ENCODE measurements at regions not wholly inside any gene's neighbourhood (a gene's known extent, or its start where the extent isn't known, plus 50 kb on each side); places are given as distances from the start of the nearest gene placed in this dataset.

DNA sequence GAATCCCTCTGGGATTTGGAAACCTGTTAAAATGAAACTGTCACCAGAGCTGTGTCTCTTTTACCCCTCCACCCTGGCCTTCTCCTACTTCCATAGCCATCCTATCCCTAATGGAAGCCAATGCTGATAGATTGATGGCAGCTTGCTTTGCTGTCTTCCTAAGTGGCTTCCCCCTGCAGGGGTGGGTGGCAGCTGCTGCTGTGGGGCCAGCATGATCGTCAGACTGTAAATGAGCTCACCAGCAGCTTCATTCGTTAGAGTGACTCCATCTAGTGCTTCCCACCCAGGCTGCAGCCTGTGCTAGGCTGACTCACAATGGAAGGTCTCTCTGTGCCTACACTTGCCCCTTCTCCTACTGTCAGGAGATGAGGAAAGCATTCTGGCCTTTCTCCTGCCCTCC lies 311.0 kb downstream of the BUD13 start:
- no peaks in the 10 kb centered on the region for H3K4me1 Mint-ChIP-seq
- peaks cover 7% of the 10 kb centered on the region for H3K27me3 Mint-ChIP-seq
- H3K9me3 Mint-ChIP-seq = no peaks in the 10 kb centered on the region
- H3K27ac Mint-ChIP-seq = no peak overlapping the region
- no peak overlapping the region for H3K4me3 Mint-ChIP-seq
- H3K36me3 Mint-ChIP-seq = no peaks in the 10 kb centered on the region

DNA sequence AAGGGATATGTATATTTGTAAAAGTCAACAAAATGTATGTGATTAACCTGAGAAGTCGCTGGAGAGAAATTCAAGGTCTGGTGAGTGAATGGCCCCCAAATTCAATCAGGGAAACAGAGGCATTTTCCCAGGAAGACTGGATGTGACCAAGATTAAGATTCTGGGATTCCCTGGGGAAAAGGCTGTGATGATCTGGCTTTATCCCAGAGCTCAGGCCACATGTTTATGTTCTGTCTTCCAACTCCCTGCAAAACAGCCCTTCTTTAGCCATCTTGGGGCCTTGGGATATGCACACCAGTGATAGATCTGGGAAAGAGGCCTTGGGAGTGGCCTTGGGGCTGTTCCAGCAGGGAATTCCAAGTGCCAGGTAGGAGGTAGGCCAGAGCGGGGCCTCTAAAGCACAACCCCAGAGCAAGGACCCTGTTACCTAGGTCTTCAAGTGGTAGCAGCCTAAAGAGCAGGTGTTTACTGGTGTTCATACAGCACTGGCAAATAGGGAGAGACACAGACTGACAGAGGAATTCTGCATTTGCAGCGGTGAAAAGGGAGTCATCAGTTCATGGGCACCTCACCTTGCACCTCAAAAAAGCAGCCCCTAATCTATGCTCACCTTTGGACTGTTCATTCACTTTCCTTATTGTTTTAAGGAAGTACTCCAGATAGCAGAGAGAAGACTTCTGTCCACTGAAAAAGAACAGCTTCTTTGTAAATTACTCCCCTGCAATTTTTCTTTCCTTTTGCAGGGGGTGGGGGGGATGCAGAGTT lies 312.4 kb downstream of the BUD13 start:
- Mint-ChIP-seq H3K27ac (no peak overlapping the region), H3K4me1 (no peaks in the 10 kb centered on the region), H3K36me3 (no peaks in the 10 kb centered on the region), H3K27me3 (peaks cover 7% of the 10 kb centered on the region), H3K4me3 (no peak overlapping the region), H3K9me3 (no peaks in the 10 kb centered on the region)

DNA sequence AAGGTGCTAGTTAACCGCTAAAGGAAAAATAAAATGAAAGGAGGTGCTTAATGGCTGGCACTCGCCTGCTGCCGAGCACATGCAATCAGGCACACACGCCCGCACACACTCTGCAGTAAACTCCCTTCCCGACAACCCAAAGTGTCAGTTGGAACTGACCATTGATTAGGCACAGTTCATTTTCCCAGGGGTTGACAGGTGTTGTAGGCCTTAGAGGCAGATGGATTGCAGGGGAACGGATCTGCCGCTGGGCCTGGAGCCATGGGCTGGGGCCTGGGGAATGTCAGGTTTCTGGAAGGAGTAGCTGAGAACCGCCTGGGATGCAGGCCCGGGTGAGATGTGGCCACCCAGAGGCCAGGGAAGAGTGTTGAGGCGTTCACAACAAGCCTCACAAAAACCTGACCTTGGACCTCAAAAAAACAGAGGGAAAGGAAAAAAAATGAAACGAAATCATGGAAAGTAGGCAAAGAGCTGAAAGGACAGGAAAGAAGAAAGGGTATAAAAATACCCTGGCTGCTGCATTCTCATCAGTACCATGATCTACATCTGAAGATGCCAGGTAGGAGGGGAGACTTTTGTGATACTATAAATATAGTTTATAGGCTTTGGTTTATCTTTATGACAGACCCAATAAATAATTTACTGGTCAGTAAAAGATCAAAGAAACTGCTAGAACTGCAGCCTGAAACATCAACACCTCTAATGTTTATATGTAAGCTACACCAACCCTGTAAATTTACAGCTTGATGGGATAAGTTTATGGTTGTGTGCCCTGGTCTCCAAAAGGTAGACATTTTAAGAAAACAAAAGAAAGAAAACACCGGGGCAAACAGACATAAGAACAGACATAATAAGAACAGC lies 313.4 kb downstream of the BUD13 start:
- Mint-ChIP-seq H3K36me3 (no peaks in the 10 kb centered on the region), H3K4me1 (no peaks in the 10 kb centered on the region), H3K9me3 (no peaks in the 10 kb centered on the region), H3K27ac (no peak overlapping the region), H3K27me3 (peaks cover 7% of the 10 kb centered on the region), H3K4me3 (no peak overlapping the region)

DNA sequence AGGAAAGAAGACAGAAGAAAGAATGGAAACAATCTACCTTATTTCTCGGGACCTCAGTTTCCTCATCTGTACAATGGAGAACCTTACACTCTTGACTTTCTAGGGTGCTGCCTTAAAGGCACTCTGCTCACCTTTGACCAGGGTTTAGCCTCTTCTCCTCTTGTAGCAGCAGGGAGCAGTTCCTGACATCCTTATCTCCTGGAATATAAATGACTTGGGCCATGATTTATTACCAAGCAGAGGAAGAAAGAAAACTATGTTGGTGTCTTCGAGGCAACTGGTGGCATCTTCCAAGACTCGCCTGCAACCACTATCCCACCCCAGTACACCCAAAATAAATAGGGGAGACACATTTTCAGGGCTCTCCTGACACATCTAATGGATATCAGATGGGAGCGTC lies 314.2 kb downstream of the BUD13 start:
- no peaks in the 10 kb centered on the region for H3K36me3 Mint-ChIP-seq
- H3K4me1 Mint-ChIP-seq = no peaks in the 10 kb centered on the region
- H3K9me3 Mint-ChIP-seq = no peaks in the 10 kb centered on the region
- H3K27me3 Mint-ChIP-seq = peaks cover 7% of the 10 kb centered on the region
- H3K27ac Mint-ChIP-seq = no peak overlapping the region
- H3K4me3 Mint-ChIP-seq = no peak overlapping the region

DNA sequence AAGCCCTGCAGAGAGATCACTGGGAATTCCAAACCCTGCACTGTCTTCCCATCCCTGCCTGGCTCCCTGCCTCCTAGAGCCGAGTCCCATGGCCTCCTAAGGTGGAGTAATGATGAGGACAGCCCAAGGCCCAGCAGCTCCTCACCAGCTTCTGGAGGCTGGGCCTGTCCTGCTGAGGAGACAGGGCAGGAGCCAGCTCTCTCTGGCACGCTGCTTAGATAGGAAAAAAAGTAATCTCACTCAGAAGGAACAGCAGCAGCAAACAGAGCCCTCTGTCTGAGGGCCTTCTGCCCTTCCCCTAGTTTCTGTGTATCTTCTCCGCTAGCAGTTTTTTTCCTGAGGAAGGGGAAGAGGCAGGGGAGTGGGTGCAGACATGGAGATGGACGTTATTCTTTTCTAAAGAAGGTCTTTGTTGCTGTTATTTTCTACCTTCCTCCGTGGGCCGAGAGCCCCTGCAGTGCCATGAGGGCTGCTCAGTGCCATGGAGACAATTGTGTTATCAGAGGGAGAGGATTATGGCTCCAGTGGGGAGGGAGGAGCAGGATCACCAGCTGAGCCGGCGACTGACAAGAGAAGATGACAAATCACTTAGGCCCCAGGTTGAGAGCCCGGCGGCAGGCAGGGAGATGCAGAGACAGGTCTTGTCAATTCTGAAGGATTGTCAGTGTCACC lies 315.3 kb downstream of the BUD13 start:
- Mint-ChIP-seq H3K27me3 (peaks cover 7% of the 10 kb centered on the region), H3K4me1 (no peaks in the 10 kb centered on the region), H3K36me3 (no peaks in the 10 kb centered on the region), H3K27ac (no peak overlapping the region), H3K9me3 (no peaks in the 10 kb centered on the region), H3K4me3 (no peak overlapping the region)

DNA sequence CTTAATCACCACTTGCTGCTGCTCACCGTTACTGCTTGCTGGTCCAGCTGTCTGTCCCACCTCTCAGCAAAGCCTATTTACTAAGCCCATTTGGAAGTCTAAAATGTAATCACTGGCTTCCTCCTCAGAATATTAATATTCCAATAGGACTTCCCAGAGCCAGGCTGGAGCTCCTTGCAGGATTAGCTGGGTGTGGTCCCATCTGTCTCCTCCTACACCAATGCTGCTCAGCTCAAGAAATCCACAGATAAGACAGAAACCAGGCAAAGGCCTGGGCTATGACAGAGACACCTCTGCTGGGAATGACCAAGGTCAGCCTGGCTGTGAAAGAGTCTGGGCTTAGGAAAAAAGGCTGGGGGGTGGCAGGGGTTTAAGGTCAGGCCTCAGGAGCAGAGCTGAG lies 317.8 kb downstream of the BUD13 start:
- H3K36me3 Mint-ChIP-seq = no peaks in the 10 kb centered on the region
- no peak overlapping the region for H3K4me3 Mint-ChIP-seq
- no peaks in the 10 kb centered on the region for H3K4me1 Mint-ChIP-seq
- no peak overlapping the region for H3K27ac Mint-ChIP-seq
- peaks cover 7% of the 10 kb centered on the region for H3K27me3 Mint-ChIP-seq
- peaks cover 7% of the 10 kb centered on the region for H3K9me3 Mint-ChIP-seq

DNA sequence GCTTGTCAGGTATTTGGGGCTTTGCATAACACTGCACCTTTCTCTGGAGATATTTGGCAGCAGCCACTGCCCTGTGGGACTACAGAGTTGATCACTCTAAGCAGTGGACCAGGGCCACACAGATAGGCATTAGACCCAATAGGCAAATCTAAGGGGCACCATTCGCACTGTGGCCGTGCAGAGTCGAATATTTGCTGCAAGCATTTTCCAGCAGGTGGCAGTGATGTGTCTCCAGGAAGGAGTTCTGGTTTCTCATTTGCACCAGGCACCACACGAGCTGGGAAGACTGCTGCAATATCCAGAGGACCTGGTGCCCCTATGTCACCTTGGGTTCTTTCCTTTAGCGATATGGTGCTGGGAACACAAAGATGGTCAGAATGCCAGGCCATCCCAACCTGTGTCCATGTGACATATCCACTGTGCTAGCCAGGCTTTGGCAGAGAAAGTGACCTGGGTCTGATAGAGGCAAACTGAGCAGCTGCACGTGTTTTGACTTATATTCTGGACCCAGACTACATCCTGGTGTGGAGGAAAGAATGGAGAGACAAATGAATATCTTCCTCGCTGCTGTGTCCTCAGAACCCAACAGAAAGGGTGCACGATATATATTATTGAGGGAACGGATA lies 318.7 kb downstream of the BUD13 start:
- Mint-ChIP-seq H3K9me3 (peaks cover 7% of the 10 kb centered on the region), H3K36me3 (no peaks in the 10 kb centered on the region), H3K4me1 (no peaks in the 10 kb centered on the region), H3K4me3 (no peak overlapping the region), H3K27me3 (peaks cover 9% of the 10 kb centered on the region), H3K27ac (no peak overlapping the region)

DNA sequence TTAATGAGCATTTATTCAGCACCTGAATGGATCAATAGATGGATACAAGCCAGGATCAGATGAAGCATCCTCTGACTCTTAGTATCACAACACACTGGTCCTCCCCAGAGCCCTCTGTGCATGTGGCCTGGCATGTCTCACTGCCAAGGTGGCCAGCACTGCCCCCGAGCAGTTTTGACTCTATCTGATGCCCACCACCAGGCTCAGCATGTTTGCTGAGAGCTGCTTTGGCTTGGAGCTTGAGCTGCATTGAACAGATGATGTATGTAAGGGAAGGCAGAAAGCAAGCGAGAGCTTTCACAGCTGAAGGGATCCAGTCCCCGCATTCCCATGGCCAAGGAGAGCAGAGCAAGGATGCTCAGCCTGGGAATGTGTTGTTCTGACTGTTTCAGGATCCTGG lies 320.3 kb downstream of the BUD13 start:
- Mint-ChIP-seq H3K9me3 (peaks cover 7% of the 10 kb centered on the region), H3K27ac (no peak overlapping the region), H3K27me3 (peaks cover 8% of the 10 kb centered on the region), H3K36me3 (no peaks in the 10 kb centered on the region), H3K4me3 (no peak overlapping the region), H3K4me1 (no peaks in the 10 kb centered on the region)

DNA sequence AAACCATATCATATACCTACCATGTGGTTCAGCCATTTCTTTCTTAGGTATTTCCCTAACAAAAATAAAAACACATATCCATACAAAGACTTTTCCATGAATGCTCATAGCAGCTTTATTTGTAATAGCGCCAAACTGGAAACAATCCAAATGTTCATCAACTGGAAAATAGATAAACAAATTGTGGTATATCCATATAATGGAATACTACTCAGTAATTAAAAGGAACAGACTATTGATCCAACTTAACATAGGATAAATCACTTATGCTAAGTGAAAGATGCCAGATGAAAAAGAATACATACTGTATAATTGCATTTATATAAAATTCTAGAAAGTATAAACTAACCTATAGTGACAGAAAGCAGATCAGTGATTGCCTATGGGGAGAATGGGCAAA lies 323.3 kb downstream of the BUD13 start:
- Mint-ChIP-seq H3K4me1 (no peaks in the 10 kb centered on the region), H3K4me3 (no peak overlapping the region), H3K9me3 (peaks cover 7% of the 10 kb centered on the region), H3K27me3 (peaks cover 15% of the 10 kb centered on the region), H3K36me3 (no peaks in the 10 kb centered on the region), H3K27ac (no peak overlapping the region)

DNA sequence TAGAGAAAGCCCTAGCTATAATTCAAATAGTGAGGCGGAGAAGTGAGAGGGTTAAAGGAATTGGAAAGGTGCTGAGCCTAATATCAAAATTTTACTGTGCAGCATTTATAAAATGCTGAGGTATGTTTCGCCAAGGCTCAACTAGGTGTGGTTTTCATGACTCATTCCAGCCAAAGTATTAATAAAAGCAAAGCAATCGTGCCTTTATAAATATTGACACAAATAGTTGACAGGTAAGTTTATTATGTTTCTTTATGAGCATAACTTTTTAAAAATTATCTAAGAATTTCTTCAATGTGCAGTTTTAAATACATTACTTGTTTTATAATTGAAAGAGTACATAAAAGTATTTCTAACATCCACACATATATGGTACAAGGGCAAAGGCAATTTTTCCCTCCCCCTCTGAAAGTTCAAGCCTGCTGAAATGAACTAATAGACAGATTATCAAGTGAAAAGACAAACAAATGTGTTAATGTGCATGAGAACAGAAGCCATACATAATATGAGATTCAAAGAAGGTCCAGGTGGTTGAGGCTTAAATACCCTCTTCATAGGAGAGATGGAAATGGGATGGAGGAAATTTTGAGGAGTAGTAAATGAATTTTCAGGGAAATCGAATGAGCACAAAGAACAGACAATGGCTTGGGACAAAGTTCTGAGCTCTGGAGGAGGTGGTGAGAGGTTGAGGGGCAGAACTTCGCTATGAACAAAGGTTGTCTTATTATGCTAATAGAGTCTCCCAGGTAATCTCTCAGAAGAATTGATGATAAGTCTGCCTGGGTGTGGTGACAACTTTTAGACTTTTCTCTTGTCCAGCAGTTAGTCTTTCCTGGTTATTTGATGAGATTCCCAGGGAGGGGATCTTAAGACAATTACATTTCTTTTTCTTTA lies 326.5 kb downstream of the BUD13 start:
- Mint-ChIP-seq H3K9me3 (peaks cover 5% of the 10 kb centered on the region), H3K27ac (no peak overlapping the region), H3K27me3 (peaks cover 17% of the 10 kb centered on the region), H3K4me1 (no peaks in the 10 kb centered on the region), H3K4me3 (no peak overlapping the region), H3K36me3 (no peaks in the 10 kb centered on the region)

DNA sequence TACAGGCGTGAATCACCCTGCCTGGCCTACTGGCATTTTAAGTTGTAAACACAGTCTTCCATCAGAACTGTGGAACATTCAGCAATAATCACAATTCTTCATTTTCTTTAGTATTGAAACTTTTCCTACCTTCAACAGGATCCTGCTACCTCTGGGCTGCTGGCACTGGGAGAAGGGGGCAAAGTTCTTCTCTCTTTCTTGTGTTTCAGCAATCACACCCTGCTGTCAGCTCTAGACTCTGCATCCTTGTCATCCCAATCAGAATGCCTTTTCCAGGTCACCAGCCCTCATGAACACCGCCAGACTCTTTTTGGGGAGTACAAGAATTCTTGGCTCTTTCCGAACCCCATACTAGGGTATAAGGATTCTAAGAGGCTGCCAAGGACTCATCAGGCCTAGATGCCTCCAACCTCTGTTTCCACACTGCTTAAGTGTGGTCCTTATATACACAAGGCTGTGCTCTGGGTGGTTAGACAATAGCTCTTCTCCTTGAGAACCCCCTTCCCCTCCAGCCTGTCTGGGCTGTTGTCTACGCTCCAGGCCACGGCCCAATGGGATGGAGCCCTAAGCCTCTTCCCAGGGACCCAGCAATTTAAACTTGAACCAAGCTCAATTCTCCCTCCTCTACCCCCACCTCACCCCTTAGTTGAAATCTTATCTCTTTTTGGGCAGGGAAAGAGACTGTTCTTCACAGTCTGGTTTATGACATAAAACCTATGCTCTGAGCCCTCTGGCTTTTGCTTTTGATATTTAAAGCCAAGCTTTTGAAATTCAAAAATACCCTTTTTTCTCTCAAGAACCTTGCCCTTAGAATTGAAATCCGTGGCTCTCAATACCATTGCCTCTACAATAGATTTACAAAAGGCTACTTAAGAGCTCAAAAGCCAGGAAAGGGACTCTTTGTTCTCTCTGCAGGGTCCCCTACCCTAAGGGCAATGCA lies 327.4 kb downstream of the BUD13 start:
- H3K4me1 Mint-ChIP-seq = no peaks in the 10 kb centered on the region
- H3K9me3 Mint-ChIP-seq = peaks cover 7% of the 10 kb centered on the region
- no peak overlapping the region for H3K4me3 Mint-ChIP-seq
- H3K27ac Mint-ChIP-seq = no peak overlapping the region
- H3K27me3 Mint-ChIP-seq = peaks cover 17% of the 10 kb centered on the region
- H3K36me3 Mint-ChIP-seq = no peaks in the 10 kb centered on the region

DNA sequence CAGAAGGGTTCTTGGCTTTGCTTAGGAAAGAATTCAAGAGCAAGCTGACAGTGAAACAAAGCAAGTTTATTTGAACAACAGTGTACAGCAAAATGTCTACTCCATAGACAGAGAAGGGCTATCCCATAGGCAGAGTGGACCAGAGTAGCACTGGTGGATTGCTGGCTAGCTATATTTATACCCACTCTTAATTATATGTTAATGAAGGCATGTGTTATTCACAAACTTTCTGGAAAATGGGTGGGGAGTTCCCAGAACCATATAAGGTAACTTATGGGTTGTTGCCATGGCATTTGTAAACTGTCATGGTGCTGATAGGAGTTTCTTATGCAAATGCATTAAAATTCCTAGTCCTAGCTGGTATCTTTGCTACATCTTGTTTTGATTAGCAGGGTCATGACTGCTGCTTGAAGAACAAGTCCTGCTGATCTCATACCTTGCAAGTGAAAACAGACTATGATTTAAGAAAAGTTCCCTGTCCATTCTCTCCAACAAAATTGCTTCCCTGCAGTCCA lies 330.5 kb downstream of the BUD13 start:
- Mint-ChIP-seq H3K4me3 (no peak overlapping the region), H3K9me3 (peaks cover 7% of the 10 kb centered on the region), H3K4me1 (no peaks in the 10 kb centered on the region), H3K27ac (no peak overlapping the region), H3K36me3 (no peaks in the 10 kb centered on the region), H3K27me3 (peaks cover 14% of the 10 kb centered on the region)

DNA sequence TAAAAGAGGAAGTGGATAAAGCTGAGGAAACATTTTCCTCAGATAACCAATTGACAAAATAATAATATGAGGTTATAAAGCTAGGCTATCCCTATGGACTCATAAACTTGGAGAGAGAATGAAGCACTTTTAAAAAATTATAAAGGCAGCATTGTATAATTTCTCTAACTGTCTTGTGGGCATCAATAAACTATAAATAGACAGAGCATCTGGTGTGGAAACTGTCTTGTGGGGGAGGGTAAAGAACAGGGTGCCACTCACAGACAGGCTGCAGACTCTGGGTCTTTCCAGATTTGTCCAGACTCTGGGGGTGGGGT lies 333.5 kb downstream of the BUD13 start:
- H3K36me3 Mint-ChIP-seq = no peaks in the 10 kb centered on the region
- H3K9me3 Mint-ChIP-seq = peaks cover 7% of the 10 kb centered on the region
- H3K27me3 Mint-ChIP-seq = peaks cover 9% of the 10 kb centered on the region

More for the DNA sequence above, 333.5 kb downstream of the BUD13 start:
- H3K27ac Mint-ChIP-seq = no peak overlapping the region
- no peak overlapping the region for H3K4me3 Mint-ChIP-seq
- no peaks in the 10 kb centered on the region for H3K4me1 Mint-ChIP-seq

Data from activated naive CD4-positive, alpha-beta T cell treated with anti-CD3 and anti-CD28 coated beads, Interleukin-2, amount 50 U/mL, for 24 hours (primary cell).